ENCODE measurements at regions not wholly inside any gene's neighbourhood (a gene's known extent, or its start where the extent isn't known, plus 50 kb on each side); places are given as distances from the start of the nearest gene placed in this dataset.

- DNase-seq, result no peak
- Histone ChIP-seq H3K27me3 (ENCODE audit: insufficient read depth, low read depth) (no peaks in the 10 kb centered on the region), H3K4me1 (replicated peaks; ENCODE audit: insufficient read depth) (no peaks in the 10 kb centered on the region), H3K4me3 (no peak overlapping the region), H4K20me1 (ENCODE audit: insufficient read depth) (no peaks in the 10 kb centered on the region), H3K27ac (no peak overlapping the region), H3K9me3 (ENCODE audit: insufficient read depth, low read depth) (no peaks in the 10 kb centered on the region), H3F3A (ENCODE audit: insufficient read depth, low read depth) (no peaks in the 10 kb centered on the region), H3K79me2 (ENCODE audit: low read depth) (no peaks in the 10 kb centered on the region), H2AFZ (no peak overlapping the region), H3K9me2 (ENCODE audit: insufficient read depth) (no peaks in the 10 kb centered on the region), H3K4me2 (no peak overlapping the region), H3K36me3 (ENCODE audit: low read depth) (no peaks in the 10 kb centered on the region)
- intact Hi-C loops (cut with micrococcal nuclease; ENCODE audit: unreplicated experiment), result loop anchor here (10.0 kb wide), 1 partner anchor 230 kb away; no protein-coding TSS in a partner anchor
- TF ChIP-seq EZH2 (IDR thresholded peaks at IDR 0.05; ENCODE audit: low read depth), result no peak
- TF ChIP-seq, protein P1, sequence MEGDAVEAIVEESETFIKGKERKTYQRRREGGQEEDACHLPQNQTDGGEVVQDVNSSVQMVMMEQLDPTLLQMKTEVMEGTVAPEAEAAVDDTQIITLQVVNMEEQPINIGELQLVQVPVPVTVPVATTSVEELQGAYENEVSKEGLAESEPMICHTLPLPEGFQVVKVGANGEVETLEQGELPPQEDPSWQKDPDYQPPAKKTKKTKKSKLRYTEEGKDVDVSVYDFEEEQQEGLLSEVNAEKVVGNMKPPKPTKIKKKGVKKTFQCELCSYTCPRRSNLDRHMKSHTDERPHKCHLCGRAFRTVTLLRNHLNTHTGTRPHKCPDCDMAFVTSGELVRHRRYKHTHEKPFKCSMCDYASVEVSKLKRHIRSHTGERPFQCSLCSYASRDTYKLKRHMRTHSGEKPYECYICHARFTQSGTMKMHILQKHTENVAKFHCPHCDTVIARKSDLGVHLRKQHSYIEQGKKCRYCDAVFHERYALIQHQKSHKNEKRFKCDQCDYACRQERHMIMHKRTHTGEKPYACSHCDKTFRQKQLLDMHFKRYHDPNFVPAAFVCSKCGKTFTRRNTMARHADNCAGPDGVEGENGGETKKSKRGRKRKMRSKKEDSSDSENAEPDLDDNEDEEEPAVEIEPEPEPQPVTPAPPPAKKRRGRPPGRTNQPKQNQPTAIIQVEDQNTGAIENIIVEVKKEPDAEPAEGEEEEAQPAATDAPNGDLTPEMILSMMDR (conservative IDR thresholded peaks at IDR 0.05), result no peak
- CTCF ChIA-PET, result no interaction called here
- POLR2A ChIA-PET (ENCODE audit: unreplicated experiment), result no interaction called here
- BruUV-seq (replicated peaks), result no TSS peak
Measured at GRCh38 chr6:48315051-48315719, 204.2 kb upstream of the PTCHD4 start.

DNA sequence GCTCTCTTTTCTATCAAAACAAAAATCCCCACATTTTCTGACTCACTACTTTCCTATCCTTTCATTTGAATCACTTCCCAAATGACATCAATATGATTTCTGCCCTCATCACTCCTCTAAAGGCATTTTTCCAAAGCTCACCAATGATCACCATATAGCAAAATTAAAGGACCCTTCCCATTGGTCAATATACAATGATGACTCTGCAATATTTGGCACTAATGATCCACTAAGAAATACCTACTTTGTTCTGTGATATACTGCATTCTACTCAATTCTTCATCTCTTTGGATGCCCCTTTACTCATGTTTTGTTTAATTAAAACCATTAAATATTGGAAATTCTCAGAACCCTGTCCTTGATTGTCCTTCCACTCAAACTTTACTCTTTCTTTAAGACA lies 200.3 kb upstream of the PTCHD4 start:
- DNase-seq, result no peak
- no peaks in the 10 kb centered on the region for H3K79me2 ChIP-seq (ENCODE audit: low read depth)
- no peaks in the 10 kb centered on the region for H3K9me2 ChIP-seq (ENCODE audit: insufficient read depth)
- ChIA-PET CTCF (no interaction called here), POLR2A (ENCODE audit: unreplicated experiment) (no interaction called here)
- intact Hi-C loops (cut with micrococcal nuclease; ENCODE audit: unreplicated experiment), result loop anchor here (10.0 kb wide), 1 partner anchor 226 kb away; no protein-coding TSS in a partner anchor
- no peaks in the 10 kb centered on the region for H3K4me1 ChIP-seq (replicated peaks; ENCODE audit: insufficient read depth)
- TF ChIP-seq, protein P1 (conservative IDR thresholded peaks at IDR 0.05), result no peak
- no peak for TF ChIP-seq EZH2 (IDR thresholded peaks at IDR 0.05; ENCODE audit: low read depth)
- no peak overlapping the region for H3K4me3 ChIP-seq
- no peak overlapping the region for H3K27ac ChIP-seq
- H3K4me2 ChIP-seq, result no peak overlapping the region
- H3K27me3 ChIP-seq (ENCODE audit: insufficient read depth, low read depth), result no peaks in the 10 kb centered on the region
- H3K9me3 ChIP-seq (ENCODE audit: insufficient read depth, low read depth), result no peaks in the 10 kb centered on the region
- BruUV-seq (replicated peaks), result no TSS peak
- no peaks in the 10 kb centered on the region for H3K36me3 ChIP-seq (ENCODE audit: low read depth)
- H2AFZ ChIP-seq, result no peak overlapping the region
- no peaks in the 10 kb centered on the region for H3F3A ChIP-seq (ENCODE audit: insufficient read depth, low read depth)
- H4K20me1 ChIP-seq (ENCODE audit: insufficient read depth), result no peaks in the 10 kb centered on the region

DNA sequence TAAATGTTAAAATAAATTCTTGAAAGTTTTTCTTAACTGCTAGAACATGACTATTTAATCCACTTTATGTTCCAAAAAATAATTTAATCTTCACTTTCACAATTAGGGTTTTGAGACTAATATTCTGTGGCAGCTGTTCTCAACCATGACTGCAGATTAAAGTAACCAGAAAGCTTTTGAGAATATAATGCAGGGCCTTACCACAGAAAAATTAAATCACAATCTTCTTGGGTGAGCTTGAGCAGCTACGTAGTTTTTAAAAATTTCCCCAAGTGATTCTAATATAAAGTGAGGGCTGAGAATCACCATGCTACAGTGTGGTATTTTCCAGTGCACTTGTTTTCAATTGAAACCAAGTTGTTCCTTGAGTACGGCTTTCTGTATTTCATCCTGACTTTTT lies 196.6 kb upstream of the PTCHD4 start:
- TF ChIP-seq, protein P1 (conservative IDR thresholded peaks at IDR 0.05), result no peak
- no peak for TF ChIP-seq EZH2 (IDR thresholded peaks at IDR 0.05; ENCODE audit: low read depth)
- BruUV-seq (replicated peaks), result no TSS peak
- no peaks in the 10 kb centered on the region for H3K27me3 ChIP-seq (ENCODE audit: insufficient read depth, low read depth)
- no peak overlapping the region for H3K4me2 ChIP-seq
- intact Hi-C loops (cut with micrococcal nuclease; ENCODE audit: unreplicated experiment), result no loop called here
- H3K4me1 ChIP-seq (replicated peaks; ENCODE audit: insufficient read depth), result no peaks in the 10 kb centered on the region
- DNase-seq, result no peak
- no peak overlapping the region for H3K27ac ChIP-seq
- no peak overlapping the region for H2AFZ ChIP-seq
- ChIA-PET CTCF (no interaction called here), POLR2A (ENCODE audit: unreplicated experiment) (no interaction called here)
- H3K4me3 ChIP-seq, result no peak overlapping the region
- no peaks in the 10 kb centered on the region for H4K20me1 ChIP-seq (ENCODE audit: insufficient read depth)
- H3K9me3 ChIP-seq (ENCODE audit: insufficient read depth, low read depth), result no peaks in the 10 kb centered on the region
- no peaks in the 10 kb centered on the region for H3K36me3 ChIP-seq (ENCODE audit: low read depth)
- no peaks in the 10 kb centered on the region for H3K9me2 ChIP-seq (ENCODE audit: insufficient read depth)
- no peaks in the 10 kb centered on the region for H3F3A ChIP-seq (ENCODE audit: insufficient read depth, low read depth)
- no peaks in the 10 kb centered on the region for H3K79me2 ChIP-seq (ENCODE audit: low read depth)

Measured in PC-9 (cell line).